HG03460 (cell line): ENCODE measurements at regions not wholly inside any gene's neighbourhood (a gene's known extent, or its start where the extent isn't known, plus 50 kb on each side); places are given as distances from the start of the nearest gene placed in this dataset.

Experiments used
- ATAC-seq: cut with Tn5 transposase; IDR thresholded peaks from one replicate; pipeline ENCODE4 v1.9.1; 2021; ENCODE audit not compliant: unreplicated experiment

DNA sequence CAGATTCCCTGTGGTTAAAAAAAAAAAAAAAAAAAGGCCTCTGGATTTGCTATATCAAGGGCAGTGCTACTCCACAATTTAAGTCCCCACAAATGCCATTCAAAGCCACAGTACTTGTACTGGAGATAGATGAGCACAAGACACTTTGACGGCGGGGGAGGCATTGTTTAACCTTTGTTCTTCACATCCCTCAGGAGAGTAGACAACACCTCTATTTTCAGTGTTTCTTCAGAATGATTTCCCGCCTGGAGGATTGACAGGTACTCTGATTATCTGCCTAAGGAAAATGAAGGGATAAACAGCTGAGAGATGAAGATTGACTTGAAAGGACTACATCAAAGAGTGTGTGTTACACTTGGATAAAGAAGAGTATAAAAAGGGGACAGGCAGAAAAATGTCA lies 58.7 kb downstream of the OTOL1 start:
- no peak for ATAC-seq

GRCh38 chr3:161556533-161556932 lies 59.9 kb downstream of the OTOL1 start:
- no peak for ATAC-seq

- no peak for ATAC-seq
Measured at GRCh38 chr3:161556941-161557340, 60.3 kb downstream of the OTOL1 start.

GRCh38 chr3:161557445-161558150 lies 61.0 kb downstream of the OTOL1 start:
- no peak for ATAC-seq

- no peak for ATAC-seq
Measured at GRCh38 chr3:161558236-161558635, 61.6 kb downstream of the OTOL1 start.

GRCh38 chr3:161559177-161559998 lies 62.8 kb downstream of the OTOL1 start:
- no peak for ATAC-seq

DNA sequence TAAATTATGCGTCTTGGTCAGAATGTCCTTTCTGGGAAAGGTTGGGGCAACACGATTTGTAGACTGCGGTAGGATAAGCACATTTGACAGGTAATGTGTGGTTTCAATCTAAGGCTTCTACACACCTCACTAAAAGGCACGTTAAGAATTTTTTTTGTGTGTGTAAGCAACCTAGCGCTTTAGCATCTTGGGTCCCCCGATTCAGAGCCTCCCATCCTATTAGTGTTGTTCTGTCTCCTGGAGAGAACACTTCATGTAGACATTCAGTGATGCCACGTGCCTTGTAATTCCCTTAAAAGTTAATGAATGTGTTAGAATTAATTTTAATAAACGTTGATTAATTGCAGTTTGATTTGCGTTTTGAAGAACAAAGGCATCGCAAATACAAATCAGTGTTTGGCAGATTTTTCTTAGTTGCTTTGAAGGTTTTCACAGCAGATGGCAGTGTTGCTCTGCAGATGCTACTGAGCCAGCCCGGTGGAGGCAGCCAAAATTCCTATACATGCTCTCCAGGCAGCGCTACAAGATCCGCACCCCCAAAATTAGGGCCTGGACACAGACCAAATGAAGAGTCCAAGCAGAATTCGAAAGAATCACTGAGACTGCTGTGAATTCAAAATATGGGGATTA lies 63.5 kb downstream of the OTOL1 start:
- no peak for ATAC-seq

DNA sequence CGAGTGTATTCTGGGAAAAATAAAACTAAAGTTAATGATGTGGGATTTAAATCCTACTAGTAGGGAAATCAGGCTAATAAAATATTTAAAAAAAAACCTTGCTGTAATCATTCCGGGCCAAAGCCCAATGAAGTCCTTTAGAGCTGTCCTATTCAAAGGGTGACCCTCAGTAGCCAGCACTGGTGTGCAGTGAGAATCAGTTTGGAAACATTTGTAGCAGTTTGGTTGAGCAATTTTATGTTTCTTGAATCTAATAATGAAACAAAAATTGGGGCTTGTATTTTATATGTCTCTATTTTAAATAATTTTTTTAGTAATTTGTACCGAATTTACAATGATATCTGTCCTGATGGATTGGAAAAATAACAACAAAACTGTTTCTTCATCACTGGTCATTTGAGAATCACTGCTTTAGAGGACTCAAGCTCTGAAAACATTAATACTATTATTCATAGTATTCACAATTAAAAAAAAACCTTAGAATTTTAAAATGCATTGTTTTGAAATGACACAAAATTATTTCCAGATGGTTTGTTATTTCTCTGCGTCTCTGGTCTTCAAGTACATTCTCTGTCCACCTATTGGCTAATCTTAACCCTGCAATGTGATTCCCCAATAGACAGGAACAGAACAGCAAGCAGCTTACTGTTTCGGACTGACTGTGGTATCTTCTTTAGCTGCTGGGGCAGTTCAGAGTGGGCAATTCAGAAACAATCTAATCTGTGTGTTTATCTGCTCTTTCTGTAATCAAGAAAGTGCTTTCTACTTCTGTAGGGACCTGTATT lies 71.2 kb downstream of the OTOL1 start:
- ATAC-seq: no peak

DNA sequence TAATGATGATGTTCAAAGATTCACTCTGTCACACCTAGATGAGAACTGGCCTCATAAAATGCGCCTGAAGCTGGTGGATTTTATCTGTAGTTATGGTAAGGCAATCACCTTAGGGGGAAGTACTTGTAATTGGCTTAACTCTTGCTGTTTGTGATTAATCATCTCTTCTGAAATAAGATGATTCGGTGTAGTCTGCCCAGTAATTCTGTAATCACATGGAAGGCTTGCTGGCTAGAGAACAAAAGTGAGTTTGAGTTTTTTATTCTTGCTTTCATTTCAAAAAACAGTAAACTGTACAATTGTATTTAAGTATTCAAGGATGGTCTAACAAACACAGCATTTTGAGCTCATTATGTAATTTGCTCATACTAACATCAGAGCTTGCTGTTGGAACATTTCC lies 72.1 kb downstream of the OTOL1 start:
- ATAC-seq: no peak

- ATAC-seq: no peak
Measured at GRCh38 chr3:161571951-161572350, 75.3 kb downstream of the OTOL1 start.

- ATAC-seq: no peak
Measured at GRCh38 chr3:161573136-161573535, 76.5 kb downstream of the OTOL1 start.

GRCh38 chr3:161575901-161576300 lies 79.3 kb downstream of the OTOL1 start:
- ATAC-seq: no peak

- ATAC-seq: no peak
Measured at GRCh38 chr3:161576311-161576710, 79.7 kb downstream of the OTOL1 start.

- no peak for ATAC-seq
Measured at GRCh38 chr3:161576714-161577510, 80.3 kb downstream of the OTOL1 start.

DNA sequence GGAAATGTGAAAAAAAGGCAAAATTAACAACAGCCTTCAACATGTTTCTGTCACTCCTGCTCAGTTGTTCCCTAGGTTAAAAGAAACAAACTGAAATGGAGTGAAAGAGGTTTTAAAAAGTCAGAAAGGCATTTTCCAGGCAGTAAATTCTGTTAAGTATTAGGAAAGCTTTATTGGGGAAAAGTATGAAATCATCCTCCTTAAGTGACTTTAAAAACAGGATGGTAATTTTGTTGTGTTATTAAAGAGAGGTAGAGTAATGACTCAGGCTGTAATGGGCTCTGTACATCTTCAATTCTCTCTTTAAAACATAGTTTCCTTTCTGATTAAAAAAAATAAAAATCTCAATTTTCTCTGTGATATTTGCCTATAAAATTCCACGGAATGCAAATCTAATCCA lies 81.1 kb downstream of the OTOL1 start:
- ATAC-seq: no peak

- ATAC-seq: no peak
Measured at GRCh38 chr3:161579395-161580126, 83.0 kb downstream of the OTOL1 start.

DNA sequence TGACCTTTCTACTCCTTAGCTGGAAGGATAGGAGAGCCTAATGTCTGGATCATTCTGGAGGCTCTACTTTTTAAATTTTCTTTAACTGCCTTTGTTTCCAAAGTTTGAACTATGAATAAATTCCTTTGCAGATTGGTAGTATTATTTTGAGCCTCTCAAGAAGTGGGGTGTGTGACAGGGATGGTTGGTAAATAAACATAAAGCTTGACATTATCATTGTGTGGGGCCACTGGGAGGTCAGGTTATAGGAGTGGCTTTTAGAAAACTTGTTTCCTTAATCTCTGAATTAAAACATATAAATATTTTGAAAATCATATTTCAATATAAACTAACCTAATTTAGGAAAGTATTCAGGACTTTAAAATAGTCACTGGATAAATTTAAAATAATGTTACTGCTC lies 89.3 kb downstream of the OTOL1 start:
- ATAC-seq: no peak

- ATAC-seq: no peak
Measured at GRCh38 chr3:161586556-161587235, 90.1 kb downstream of the OTOL1 start.

GRCh38 chr3:161598639-161599038 lies 102.0 kb downstream of the OTOL1 start:
- no peak for ATAC-seq
